ENCODE measurements at regions not wholly inside any gene's neighbourhood (a gene's known extent, or its start where the extent isn't known, plus 50 kb on each side); places are given as distances from the start of the nearest gene placed in this dataset.

DNA sequence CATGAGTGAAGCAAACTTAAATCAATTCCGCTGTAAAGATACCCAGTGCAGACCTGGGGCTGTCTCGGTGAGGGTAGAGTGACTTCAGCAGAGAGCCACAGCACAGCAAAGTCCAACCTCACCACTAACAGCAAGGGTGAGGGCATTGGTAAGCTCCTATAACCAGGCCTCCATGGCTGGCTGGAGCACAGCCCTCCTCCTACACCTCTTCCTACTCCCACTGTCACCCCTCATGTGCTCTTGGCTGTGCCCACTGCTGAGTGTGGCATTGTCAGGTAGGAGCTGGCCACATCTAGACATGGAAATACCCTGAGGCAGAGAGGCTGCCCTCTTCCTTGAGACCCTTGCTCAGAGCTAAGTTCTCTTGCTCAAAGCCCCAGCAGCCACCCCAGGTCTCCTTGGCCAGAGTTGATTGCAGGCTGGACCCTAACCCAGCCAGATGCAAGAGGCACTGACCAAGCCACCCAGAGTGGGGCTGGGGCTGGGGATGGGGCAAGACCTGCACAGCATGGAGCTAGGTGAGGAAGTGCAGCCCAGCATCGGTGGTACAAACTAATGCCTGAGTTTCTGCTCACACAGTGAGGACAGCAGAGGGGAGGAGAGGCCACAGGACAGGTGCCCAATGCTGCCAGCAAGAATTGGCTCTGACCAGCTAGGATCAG lies 77.6 kb upstream of the RAB6C start:
- H3K27ac ChIP-seq (ENCODE audit: low read depth in 1 of 2, low read length in 2 of 2), result no peak overlapping the region
- no peaks in the 10 kb centered on the region for H3K9me3 ChIP-seq (ENCODE audit: control insufficient read depth in 4 of 4, low read length in 3 of 4)
- peak; percentile 17 for DNase-seq (ENCODE audit: low spot score)
- H3K9ac ChIP-seq (ENCODE audit: low read depth in 1 of 2, low read length in 2 of 2), result no peak overlapping the region
- no peaks in the 10 kb centered on the region for H3K36me3 ChIP-seq (ENCODE audit: control insufficient read depth in 4 of 4, insufficient read depth in 3 of 4, low read depth in 1 of 4, low read length in 3 of 4)
- TF ChIP-seq, protein P1, sequence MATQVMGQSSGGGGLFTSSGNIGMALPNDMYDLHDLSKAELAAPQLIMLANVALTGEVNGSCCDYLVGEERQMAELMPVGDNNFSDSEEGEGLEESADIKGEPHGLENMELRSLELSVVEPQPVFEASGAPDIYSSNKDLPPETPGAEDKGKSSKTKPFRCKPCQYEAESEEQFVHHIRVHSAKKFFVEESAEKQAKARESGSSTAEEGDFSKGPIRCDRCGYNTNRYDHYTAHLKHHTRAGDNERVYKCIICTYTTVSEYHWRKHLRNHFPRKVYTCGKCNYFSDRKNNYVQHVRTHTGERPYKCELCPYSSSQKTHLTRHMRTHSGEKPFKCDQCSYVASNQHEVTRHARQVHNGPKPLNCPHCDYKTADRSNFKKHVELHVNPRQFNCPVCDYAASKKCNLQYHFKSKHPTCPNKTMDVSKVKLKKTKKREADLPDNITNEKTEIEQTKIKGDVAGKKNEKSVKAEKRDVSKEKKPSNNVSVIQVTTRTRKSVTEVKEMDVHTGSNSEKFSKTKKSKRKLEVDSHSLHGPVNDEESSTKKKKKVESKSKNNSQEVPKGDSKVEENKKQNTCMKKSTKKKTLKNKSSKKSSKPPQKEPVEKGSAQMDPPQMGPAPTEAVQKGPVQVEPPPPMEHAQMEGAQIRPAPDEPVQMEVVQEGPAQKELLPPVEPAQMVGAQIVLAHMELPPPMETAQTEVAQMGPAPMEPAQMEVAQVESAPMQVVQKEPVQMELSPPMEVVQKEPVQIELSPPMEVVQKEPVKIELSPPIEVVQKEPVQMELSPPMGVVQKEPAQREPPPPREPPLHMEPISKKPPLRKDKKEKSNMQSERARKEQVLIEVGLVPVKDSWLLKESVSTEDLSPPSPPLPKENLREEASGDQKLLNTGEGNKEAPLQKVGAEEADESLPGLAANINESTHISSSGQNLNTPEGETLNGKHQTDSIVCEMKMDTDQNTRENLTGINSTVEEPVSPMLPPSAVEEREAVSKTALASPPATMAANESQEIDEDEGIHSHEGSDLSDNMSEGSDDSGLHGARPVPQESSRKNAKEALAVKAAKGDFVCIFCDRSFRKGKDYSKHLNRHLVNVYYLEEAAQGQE (IDR thresholded peaks at IDR 0.05), result no peak
- TF ChIP-seq HNF4G (IDR thresholded peaks at IDR 0.05) (no peak), FOXA2 (IDR thresholded peaks at IDR 0.05) (no peak), EGR1 (IDR thresholded peaks at IDR 0.05; ENCODE audit: low read depth in 2 of 2) (no peak), ZBTB33 (IDR thresholded peaks at IDR 0.05) (no peak), RXRA (IDR thresholded peaks at IDR 0.05) (no peak), MAX (IDR thresholded peaks at IDR 0.05) (no peak), TAF1 (conservative IDR thresholded peaks at IDR 0.05) (no peak), RAD21 (IDR thresholded peaks at IDR 0.05) (no peak), GABPA (IDR thresholded peaks at IDR 0.05 in 1 of 2, conservative IDR thresholded peaks at IDR 0.05 in 1 of 2) (no peak), HNF4A (conservative IDR thresholded peaks at IDR 0.05) (no peak), FOXA1 (IDR thresholded peaks at IDR 0.05) (no peak), JUND (IDR thresholded peaks at IDR 0.05) (no peak), ATF3 (IDR thresholded peaks at IDR 0.05) (no peak), CTCF (IDR thresholded peaks at IDR 0.05; ENCODE audit: low read depth, low read length, missing input control) (no peak), SP1 (IDR thresholded peaks at IDR 0.05) (no peak)
- 60% methylated on average over 3 of the region's 3 CpGs for WGBS
- no peaks in the 10 kb centered on the region for H3K4me1 ChIP-seq (ENCODE audit: control insufficient read depth in 4 of 4, insufficient read depth in 4 of 4, low read length in 3 of 4)
- H3K27me3 ChIP-seq (ENCODE audit: control insufficient read depth in 4 of 4, insufficient read depth in 4 of 4, low read length in 3 of 4), result peaks cover 0 to 3% (median 0%) of the 10 kb centered on the region in 4 donors
- H3K4me3 ChIP-seq (ENCODE audit: low read depth in 1 of 3, low read length in 3 of 3), result no peak overlapping the region

Measured in liver (tissue), 8 donors.